ENCODE measurements at regions not wholly inside any gene's neighbourhood (a gene's known extent, or its start where the extent isn't known, plus 50 kb on each side); places are given as distances from the start of the nearest gene placed in this dataset.

DNA sequence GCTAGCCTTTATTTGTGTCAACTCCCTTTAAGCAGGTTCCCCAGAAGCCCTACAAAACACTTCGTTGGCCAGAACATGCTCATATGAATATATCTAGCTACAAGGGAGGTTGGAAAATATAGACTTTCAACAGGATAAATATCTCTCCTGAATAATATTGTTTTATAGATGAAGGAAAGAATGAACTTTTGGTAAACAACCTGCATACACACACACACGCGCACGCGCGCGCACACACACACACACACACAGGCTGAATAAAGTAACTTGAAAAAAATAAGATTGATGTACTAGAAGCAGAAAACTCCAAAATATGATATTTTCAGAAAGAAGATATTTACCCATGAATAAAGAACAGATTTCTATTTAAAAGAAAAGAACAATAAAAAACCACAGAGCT, 72.4 kb upstream of the GADL1 start:
- TF ChIP-seq, protein P1, sequence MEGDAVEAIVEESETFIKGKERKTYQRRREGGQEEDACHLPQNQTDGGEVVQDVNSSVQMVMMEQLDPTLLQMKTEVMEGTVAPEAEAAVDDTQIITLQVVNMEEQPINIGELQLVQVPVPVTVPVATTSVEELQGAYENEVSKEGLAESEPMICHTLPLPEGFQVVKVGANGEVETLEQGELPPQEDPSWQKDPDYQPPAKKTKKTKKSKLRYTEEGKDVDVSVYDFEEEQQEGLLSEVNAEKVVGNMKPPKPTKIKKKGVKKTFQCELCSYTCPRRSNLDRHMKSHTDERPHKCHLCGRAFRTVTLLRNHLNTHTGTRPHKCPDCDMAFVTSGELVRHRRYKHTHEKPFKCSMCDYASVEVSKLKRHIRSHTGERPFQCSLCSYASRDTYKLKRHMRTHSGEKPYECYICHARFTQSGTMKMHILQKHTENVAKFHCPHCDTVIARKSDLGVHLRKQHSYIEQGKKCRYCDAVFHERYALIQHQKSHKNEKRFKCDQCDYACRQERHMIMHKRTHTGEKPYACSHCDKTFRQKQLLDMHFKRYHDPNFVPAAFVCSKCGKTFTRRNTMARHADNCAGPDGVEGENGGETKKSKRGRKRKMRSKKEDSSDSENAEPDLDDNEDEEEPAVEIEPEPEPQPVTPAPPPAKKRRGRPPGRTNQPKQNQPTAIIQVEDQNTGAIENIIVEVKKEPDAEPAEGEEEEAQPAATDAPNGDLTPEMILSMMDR (conservative IDR thresholded peaks at IDR 0.05; ENCODE audit: low read depth, low read length): no peak
- TF ChIP-seq MXI1 (IDR thresholded peaks at IDR 0.05; ENCODE audit: borderline replicate concordance, low read depth, low read length) (no peak), CEBPB (IDR thresholded peaks at IDR 0.05; ENCODE audit: low read depth, low read length) (no peak), SMC3 (IDR thresholded peaks at IDR 0.05; ENCODE audit: low read depth, low read length) (no peak), POLR2A (IDR thresholded peaks at IDR 0.05; ENCODE audit: low read depth, low read length) (no peak), MAFK (IDR thresholded peaks at IDR 0.05; ENCODE audit: low read depth, low read length) (no peak), RAD21 (IDR thresholded peaks at IDR 0.05; ENCODE audit: low read length) (no peak), FOS (IDR thresholded peaks at IDR 0.05; ENCODE audit: low read depth, low read length) (no peak)

All from IMR-90 (cell line).